ENCODE measurements at regions not wholly inside any gene's neighbourhood (a gene's known extent, or its start where the extent isn't known, plus 50 kb on each side); places are given as distances from the start of the nearest gene placed in this dataset.

- intact Hi-C loops (cut with micrococcal nuclease; ENCODE audit: unreplicated experiment), result loop anchor here (2.0 to 10.0 kb wide), 2 partner anchors 121 to 561 kb away; no protein-coding TSS in a partner anchor
- no peak overlapping the region for H3K27ac ChIP-seq (ENCODE audit: control insufficient read depth, insufficient read depth)
- no peaks in the 10 kb centered on the region for H4K20me1 ChIP-seq (ENCODE audit: control insufficient read depth, insufficient read depth)
- no peak overlapping the region for H2AFZ ChIP-seq (ENCODE audit: control insufficient read depth, low read depth, low read length)
- POLR2A ChIA-PET, result interaction anchor here (0.8 kb wide), 1 partner anchor 10 kb away, joined by 4 read pairs; no protein-coding TSS in a partner anchor
- FAIRE-seq (peak; percentile 27), ATAC-seq (peak; percentile 59; the same call in 2 of the 3 replicates), DNase-seq (ENCODE audit: low read depth, low spot score) (no peak)
- no peaks in the 10 kb centered on the region for H3K79me2 ChIP-seq (ENCODE audit: control insufficient read depth, insufficient read depth, low read length)
- H3K27me3 ChIP-seq (replicated peaks in 1 of 2; ENCODE audit: control insufficient read depth in 2 of 2, insufficient read depth in 2 of 2, low read length in 1 of 2), result no peaks in the 10 kb centered on the region
- RAD21 ChIA-PET (ENCODE audit: unreplicated experiment), result interaction anchor here (0.6 to 6.2 kb wide), 29 partner anchors 10 to 1123 kb away, joined by 3 to 29 read pairs (median 4); no protein-coding TSS in a partner anchor
- CTCF ChIA-PET, result interaction anchor here (0.5 to 8.4 kb wide), 52 partner anchors 11 to 1122 kb away, joined by 3 to 117 read pairs (median 3); no protein-coding TSS in a partner anchor
- no peaks in the 10 kb centered on the region for H3K9me3 ChIP-seq (replicated peaks; ENCODE audit: control insufficient read depth, insufficient read depth, low read length)
- SMC1A ChIA-PET (ENCODE audit: uncharacterized antibody, unreplicated experiment), result interaction anchor here (0.7 to 8.6 kb wide), 35 partner anchors 10 to 1122 kb away, joined by 3 to 121 read pairs (median 4); no protein-coding TSS in a partner anchor
- 8% methylated on average over 4 of the region's 4 CpGs for WGBS (ENCODE audit: insufficient coverage, insufficient replicate concordance, low lambda C conversion rate, missing lambda C conversion rate)
- BruUV-seq (replicated peaks), result no TSS peak
- no peak for TF ChIP-seq CBX5 (IDR thresholded peaks at IDR 0.05; ENCODE audit: low read depth)
- TF ChIP-seq RAD21 (IDR thresholded peaks at IDR 0.05; ENCODE audit: insufficient read depth, low read depth, low read length), result peak; percentile 73
- no peak for TF ChIP-seq NFXL1 (IDR thresholded peaks at IDR 0.05; ENCODE audit: borderline replicate concordance)
- no peak for TF ChIP-seq TCF3 (IDR thresholded peaks at IDR 0.05; ENCODE audit: borderline replicate concordance, insufficient read depth, low read depth, low read length)
- TF ChIP-seq, protein P1, sequence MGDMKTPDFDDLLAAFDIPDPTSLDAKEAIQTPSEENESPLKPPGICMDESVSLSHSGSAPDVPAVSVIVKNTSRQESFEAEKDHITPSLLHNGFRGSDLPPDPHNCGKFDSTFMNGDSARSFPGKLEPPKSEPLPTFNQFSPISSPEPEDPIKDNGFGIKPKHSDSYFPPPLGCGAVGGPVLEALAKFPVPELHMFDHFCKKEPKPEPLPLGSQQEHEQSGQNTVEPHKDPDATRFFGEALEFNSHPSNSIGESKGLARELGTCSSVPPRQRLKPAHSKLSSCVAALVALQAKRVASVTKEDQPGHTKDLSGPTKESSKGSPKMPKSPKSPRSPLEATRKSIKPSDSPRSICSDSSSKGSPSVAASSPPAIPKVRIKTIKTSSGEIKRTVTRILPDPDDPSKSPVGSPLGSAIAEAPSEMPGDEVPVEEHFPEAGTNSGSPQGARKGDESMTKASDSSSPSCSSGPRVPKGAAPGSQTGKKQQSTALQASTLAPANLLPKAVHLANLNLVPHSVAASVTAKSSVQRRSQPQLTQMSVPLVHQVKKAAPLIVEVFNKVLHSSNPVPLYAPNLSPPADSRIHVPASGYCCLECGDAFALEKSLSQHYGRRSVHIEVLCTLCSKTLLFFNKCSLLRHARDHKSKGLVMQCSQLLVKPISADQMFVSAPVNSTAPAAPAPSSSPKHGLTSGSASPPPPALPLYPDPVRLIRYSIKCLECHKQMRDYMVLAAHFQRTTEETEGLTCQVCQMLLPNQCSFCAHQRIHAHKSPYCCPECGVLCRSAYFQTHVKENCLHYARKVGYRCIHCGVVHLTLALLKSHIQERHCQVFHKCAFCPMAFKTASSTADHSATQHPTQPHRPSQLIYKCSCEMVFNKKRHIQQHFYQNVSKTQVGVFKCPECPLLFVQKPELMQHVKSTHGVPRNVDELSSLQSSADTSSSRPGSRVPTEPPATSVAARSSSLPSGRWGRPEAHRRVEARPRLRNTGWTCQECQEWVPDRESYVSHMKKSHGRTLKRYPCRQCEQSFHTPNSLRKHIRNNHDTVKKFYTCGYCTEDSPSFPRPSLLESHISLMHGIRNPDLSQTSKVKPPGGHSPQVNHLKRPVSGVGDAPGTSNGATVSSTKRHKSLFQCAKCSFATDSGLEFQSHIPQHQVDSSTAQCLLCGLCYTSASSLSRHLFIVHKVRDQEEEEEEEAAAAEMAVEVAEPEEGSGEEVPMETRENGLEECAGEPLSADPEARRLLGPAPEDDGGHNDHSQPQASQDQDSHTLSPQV (IDR thresholded peaks at IDR 0.05), result 0 out of 2 replicates have a peak, but pooled peaks have one; percentile 32
- TF ChIP-seq SRF (IDR thresholded peaks at IDR 0.05; ENCODE audit: low read depth in 2 of 2, low read length in 2 of 2), result no peak
- peak; percentile 57; the same call in 1 of the 2 replicates for TF ChIP-seq SMC3 (IDR thresholded peaks at IDR 0.05; ENCODE audit: borderline replicate concordance, low read length)
- TF ChIP-seq HDGF (IDR thresholded peaks at IDR 0.05), result no peak
- TF ChIP-seq CTCF (IDR thresholded peaks at IDR 0.05 in 2 of 3, conservative IDR thresholded peaks at IDR 0.05 in 1 of 3; ENCODE audit: control insufficient read depth in 2 of 3, extremely low read depth in 1 of 3, insufficient read depth in 1 of 3, low read depth in 3 of 3, low read length in 3 of 3), result peak; percentile 52 to 70 (median 67)
- H3K9ac ChIP-seq (ENCODE audit: control insufficient read depth, insufficient read depth, low read length), result no peak overlapping the region
- no peak overlapping the region for H3K4me2 ChIP-seq (ENCODE audit: control insufficient read depth, insufficient read depth)
- no peak overlapping the region for H3K4me3 ChIP-seq
- H3K4me1 ChIP-seq (ENCODE audit: control insufficient read depth, insufficient read depth, low read length), result no peaks in the 10 kb centered on the region
- in situ Hi-C loops (cut with MboI), result loop anchor here (10.0 kb wide), 1 partner anchor 119 kb away; no protein-coding TSS in a partner anchor
- no peaks in the 10 kb centered on the region for H3K36me3 ChIP-seq (ENCODE audit: control insufficient read depth in 2 of 2, insufficient read depth in 2 of 2, low read length in 1 of 2)
Measured at GRCh38 chr7:82605247-82605864, 161.8 kb upstream of the CACNA2D1 start.
